Duodenal mucosa (tissue), 2 donors: ENCODE measurements at regions not wholly inside any gene's neighbourhood (a gene's known extent, or its start where the extent isn't known, plus 50 kb on each side); places are given as distances from the start of the nearest gene placed in this dataset.

ENCODE experiments used
- H3K27ac ChIP-seq: one replicate; pipeline ENCODE4 v1.7.0; 2013; ENCODE audit warnings: low read depth, low read length
- H3K27me3 ChIP-seq, 2 donors: one replicate each; pipeline ENCODE4 v1.7.0; 2013; ENCODE audit warnings: low read length in 2 of 2, control low read depth in 1 of 2; ENCODE audit not compliant: insufficient read depth in 2 of 2, control insufficient read depth in 1 of 2
- H3K36me3 ChIP-seq, 2 donors: one replicate each; pipeline ENCODE4 v1.7.0; 2013; ENCODE audit warnings: low read length in 2 of 2, control low read depth in 1 of 2; ENCODE audit not compliant: insufficient read depth in 2 of 2, control insufficient read depth in 1 of 2
- H3K4me1 ChIP-seq, 2 donors: one replicate each; pipeline ENCODE4 v1.7.0; 2013; ENCODE audit warnings: low read length in 2 of 2, control low read depth in 1 of 2; ENCODE audit not compliant: insufficient read depth in 2 of 2, control insufficient read depth in 1 of 2
- H3K4me3 ChIP-seq, 2 donors: one replicate each; pipeline ENCODE4 v1.7.0; 2013; ENCODE audit warnings: low read length in 2 of 2, low read depth in 1 of 2
- H3K9ac ChIP-seq, 2 donors: one replicate each; pipeline ENCODE4 v1.7.0; 2013; ENCODE audit warnings: low read length in 2 of 2, low read depth in 1 of 2
- H3K9me3 ChIP-seq, 2 donors: one replicate each; pipeline ENCODE4 v1.7.0; 2013; ENCODE audit warnings: low read length in 2 of 2, control low read depth in 1 of 2; ENCODE audit not compliant: control insufficient read depth in 1 of 2

DNA sequence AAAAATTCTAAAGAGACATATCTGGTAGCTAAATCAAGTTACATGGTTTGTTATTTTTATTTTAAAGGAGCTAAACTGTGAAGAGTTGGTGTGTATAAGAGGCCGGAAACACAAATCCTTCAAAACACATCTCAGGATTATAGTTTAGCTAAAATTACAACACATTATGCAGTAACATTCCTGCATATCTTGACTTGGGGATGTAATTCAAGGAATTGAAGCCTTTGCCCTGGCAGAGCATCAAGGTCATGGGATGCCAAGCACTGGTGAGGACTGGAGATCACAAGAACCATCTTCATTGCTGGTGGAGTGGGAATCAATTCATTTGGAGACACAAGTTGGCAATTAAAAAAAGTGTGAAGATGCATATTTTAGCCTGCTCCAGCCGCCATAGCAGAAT is 86.8 kb upstream of the LSM6 start:
- Histone ChIP-seq H3K9me3 (no peaks in the 10 kb centered on the region), H3K27ac (no peak overlapping the region), H3K27me3 (no peaks in the 10 kb centered on the region), H3K36me3 (no peaks in the 10 kb centered on the region), H3K4me3 (no peak overlapping the region), H3K9ac (no peak overlapping the region), H3K4me1 (no peaks in the 10 kb centered on the region)

DNA sequence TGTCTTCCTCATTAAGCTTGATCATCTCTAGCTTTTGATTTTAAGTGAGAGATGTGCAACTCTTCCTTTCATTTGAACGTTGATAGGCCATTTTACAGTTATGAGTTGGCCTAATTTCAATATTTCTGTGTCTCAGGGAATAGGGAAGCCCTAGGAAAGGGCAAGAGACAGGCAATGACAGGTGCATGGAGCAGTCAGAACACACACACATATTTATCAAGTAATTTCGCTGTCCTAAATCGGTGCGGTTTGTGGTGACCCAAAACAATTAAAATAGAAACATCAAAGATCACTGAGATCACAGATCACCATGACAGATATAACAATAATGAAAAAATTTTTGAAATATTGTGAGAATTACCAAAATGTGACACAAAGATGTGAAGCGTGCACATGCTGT is 87.7 kb upstream of the LSM6 start:
- Histone ChIP-seq H3K27me3 (no peaks in the 10 kb centered on the region), H3K4me1 (no peaks in the 10 kb centered on the region), H3K9ac (no peak overlapping the region), H3K9me3 (no peaks in the 10 kb centered on the region), H3K4me3 (no peak overlapping the region), H3K27ac (no peak overlapping the region), H3K36me3 (no peaks in the 10 kb centered on the region)

DNA sequence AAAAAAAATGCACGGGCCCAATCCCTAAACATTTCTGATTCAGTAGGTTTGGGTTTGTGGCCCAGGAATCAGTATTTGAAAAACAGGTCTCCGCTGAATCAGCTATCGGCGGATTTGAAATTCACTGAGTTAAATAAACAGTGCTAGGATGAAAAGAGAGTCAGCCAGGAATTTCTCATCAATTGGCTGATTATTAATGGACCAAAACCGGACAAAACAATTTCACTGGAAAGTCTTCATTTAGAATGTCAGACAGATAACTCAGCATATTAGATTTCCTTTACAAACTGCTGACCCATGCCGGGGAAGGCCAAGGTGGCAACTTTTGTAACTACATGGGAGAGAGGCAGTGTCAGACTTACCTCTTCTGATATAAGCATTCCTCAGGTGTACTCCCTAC is 99.4 kb upstream of the LSM6 start:
- H3K27ac ChIP-seq: no peak overlapping the region
- no peaks in the 10 kb centered on the region for H3K9me3 ChIP-seq
- no peak overlapping the region for H3K4me3 ChIP-seq
- no peaks in the 10 kb centered on the region for H3K36me3 ChIP-seq
- no peaks in the 10 kb centered on the region for H3K4me1 ChIP-seq
- peaks cover 0 to 5% of the 10 kb centered on the region in 2 donors for H3K27me3 ChIP-seq
- no peak overlapping the region for H3K9ac ChIP-seq

DNA sequence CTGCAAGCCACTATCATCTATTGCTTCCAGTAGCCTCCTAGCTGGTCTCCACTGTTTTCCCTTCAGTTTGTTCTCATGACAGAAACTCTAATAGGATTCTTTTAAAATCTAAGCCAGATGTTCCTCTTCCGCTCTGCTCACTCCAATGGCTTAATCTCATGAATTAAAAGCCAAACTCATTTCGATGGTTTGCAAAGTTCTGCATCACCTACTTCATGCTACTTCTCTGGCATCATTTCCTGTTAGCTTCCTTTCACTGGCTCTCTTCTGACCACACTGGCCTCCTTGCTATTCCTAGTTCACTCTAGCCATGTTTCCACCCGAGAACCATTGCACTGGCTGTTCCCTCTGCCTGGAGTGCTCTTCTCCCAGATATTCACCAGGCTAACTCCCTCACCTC is 102.0 kb upstream of the LSM6 start:
- Histone ChIP-seq H3K27ac (no peak overlapping the region), H3K9ac (no peak overlapping the region), H3K9me3 (no peaks in the 10 kb centered on the region), H3K4me1 (no peaks in the 10 kb centered on the region), H3K36me3 (no peaks in the 10 kb centered on the region), H3K4me3 (no peak overlapping the region), H3K27me3 (peaks cover 0 to 5% of the 10 kb centered on the region in 2 donors)

DNA sequence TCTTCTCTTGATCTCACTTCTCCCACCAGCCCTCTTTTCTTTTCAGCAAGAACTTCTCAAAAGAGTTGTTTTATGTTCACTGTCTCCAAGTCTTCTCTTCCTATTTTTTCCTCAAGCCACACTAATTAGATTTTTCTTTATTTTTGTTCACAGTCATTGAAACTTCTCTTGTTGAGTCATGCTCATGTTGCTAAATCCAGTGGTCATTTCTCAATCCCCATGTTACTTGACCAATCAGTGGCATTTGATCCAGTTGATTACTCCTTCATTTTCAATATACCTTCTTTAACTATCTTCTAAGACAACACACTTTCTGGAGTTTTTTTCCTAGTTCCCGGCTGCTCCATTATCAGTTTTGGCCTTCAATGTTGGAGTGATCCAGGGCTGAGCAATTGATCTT is 103.1 kb upstream of the LSM6 start:
- no peak overlapping the region for H3K4me3 ChIP-seq
- H3K9me3 ChIP-seq: no peaks in the 10 kb centered on the region
- H3K9ac ChIP-seq: no peak overlapping the region
- peaks cover 0 to 5% of the 10 kb centered on the region in 2 donors for H3K27me3 ChIP-seq
- no peaks in the 10 kb centered on the region for H3K4me1 ChIP-seq
- no peak overlapping the region for H3K27ac ChIP-seq
- no peaks in the 10 kb centered on the region for H3K36me3 ChIP-seq

DNA sequence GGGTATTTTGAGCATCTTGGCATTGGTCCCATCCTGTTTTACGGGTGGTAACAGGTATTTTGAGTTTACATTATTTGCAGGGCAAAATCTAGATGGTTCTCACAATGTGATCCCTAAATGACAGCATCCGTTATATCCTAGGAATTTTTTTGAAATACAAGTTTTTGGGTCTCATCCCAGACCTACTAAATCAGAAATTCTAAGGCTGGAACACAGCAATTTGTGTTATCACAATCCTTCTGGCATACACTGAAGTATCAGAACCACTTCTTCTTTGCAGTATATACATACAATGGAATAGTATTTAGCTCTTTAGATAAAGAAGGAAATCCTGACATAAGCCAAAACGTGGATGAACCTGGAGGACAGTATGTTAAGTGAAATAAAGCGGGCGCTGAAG is 104.1 kb upstream of the LSM6 start:
- H3K4me1 ChIP-seq: no peaks in the 10 kb centered on the region
- no peaks in the 10 kb centered on the region for H3K9me3 ChIP-seq
- H3K27ac ChIP-seq: no peak overlapping the region
- no peak overlapping the region for H3K9ac ChIP-seq
- no peaks in the 10 kb centered on the region for H3K36me3 ChIP-seq
- no peak overlapping the region for H3K4me3 ChIP-seq
- peaks cover 0 to 5% of the 10 kb centered on the region in 2 donors for H3K27me3 ChIP-seq

DNA sequence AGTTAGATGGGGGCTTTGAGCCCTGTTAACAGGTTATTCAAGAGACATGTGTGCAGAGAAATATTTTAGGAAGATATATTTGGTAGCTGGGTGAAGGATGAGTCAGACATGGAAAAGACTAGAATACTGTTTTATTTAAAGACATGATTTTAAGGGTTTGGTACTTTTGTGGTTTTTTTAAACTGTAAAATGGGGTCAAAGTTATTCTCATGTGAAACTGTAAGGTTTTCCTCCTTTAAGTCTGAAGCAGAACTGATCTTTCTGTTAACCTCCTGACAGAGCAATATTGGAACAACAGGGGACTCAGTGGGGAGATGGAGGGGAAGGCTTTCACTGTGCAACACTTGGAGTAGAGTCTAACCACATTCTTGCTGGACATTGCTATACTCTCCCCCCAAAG is 112.4 kb upstream of the LSM6 start:
- H3K36me3 ChIP-seq: no peaks in the 10 kb centered on the region
- no peaks in the 10 kb centered on the region for H3K9me3 ChIP-seq
- H3K4me1 ChIP-seq: no peaks in the 10 kb centered on the region
- no peaks in the 10 kb centered on the region for H3K27me3 ChIP-seq
- no peak overlapping the region for H3K9ac ChIP-seq
- no peak overlapping the region for H3K27ac ChIP-seq
- no peak overlapping the region for H3K4me3 ChIP-seq

DNA sequence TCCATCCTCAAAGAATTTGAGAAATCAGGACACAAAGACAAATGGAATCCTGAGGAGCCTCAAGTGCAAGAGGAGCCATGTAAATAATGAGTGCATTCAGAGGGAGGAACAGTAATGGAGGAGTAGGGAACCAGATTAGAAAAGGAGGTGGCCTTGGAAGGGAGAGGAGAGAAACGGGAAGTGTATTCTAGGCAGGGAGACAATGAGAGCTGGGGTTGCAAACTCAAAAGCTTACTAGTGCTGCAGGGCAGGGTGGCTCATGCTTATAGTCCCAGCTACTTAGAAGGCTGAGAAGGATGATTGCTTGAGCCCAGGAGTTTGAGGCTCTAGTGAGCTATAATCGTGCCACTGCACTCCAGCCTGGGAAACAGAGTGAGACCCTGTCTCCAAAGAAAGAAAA is 113.2 kb upstream of the LSM6 start:
- no peak overlapping the region for H3K27ac ChIP-seq
- H3K36me3 ChIP-seq: no peaks in the 10 kb centered on the region
- H3K9me3 ChIP-seq: no peaks in the 10 kb centered on the region
- no peaks in the 10 kb centered on the region for H3K27me3 ChIP-seq
- H3K4me3 ChIP-seq: no peak overlapping the region
- H3K9ac ChIP-seq: no peak overlapping the region
- H3K4me1 ChIP-seq: no peaks in the 10 kb centered on the region

DNA sequence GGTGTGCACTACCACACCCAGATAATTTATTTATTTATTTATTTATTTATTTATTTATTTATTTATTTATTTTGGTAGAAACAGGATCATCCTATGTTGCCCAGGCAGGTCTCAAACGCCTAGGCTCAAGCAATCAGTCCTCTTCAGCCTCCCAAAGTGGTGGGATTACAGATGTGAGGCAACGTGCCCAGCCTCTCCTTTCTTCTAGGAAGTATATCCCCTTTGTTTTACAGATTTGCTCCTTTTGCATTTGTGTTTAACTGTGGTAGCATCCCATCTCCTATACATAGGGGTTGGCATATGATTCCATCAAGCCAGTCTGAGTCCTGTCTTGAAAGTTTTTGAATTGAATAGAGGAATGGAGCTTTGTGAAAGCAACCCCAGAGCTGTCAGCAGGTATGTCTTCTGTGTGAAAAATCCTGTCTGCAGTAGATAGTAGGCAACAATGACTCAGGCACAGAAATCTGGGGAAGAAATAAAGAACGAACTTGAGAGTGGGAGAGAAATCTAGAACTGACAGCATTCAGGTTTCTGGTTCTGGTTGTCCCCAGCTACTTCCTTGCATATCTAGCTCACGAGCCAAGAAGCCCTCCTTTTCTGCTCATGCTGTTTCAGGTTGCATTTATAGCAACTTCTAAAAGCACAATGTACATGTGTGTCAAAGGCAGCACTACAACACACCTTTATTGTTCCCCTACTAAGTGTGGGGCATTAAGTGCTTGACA is 113.7 kb upstream of the LSM6 start:
- Histone ChIP-seq H3K27ac (no peak overlapping the region), H3K9me3 (no peaks in the 10 kb centered on the region), H3K27me3 (no peaks in the 10 kb centered on the region), H3K36me3 (no peaks in the 10 kb centered on the region), H3K4me1 (no peaks in the 10 kb centered on the region), H3K9ac (no peak overlapping the region), H3K4me3 (no peak overlapping the region)

DNA sequence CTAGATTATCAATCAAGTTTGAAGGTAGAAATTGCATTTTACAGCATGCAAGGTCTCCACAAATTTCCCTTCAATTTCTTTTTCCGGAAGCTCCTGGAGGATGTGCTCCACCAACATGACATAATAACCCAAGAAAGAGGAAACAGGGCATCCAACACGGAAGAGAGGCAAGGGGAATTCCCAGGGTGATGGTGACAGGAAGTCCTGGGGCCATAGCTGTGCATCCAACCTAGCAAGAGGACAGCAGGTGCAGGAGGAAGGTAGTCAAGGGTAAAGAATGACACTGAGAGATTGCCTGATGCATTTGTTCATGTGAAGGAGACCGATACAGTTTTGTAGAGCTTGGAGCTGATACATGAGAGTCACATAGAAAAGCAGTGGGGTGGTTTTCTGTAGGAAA is 115.7 kb upstream of the LSM6 start:
- no peak overlapping the region for H3K4me3 ChIP-seq
- H3K9me3 ChIP-seq: no peaks in the 10 kb centered on the region
- H3K36me3 ChIP-seq: no peaks in the 10 kb centered on the region
- H3K27ac ChIP-seq: no peak overlapping the region
- H3K9ac ChIP-seq: no peak overlapping the region
- H3K27me3 ChIP-seq: no peaks in the 10 kb centered on the region
- H3K4me1 ChIP-seq: no peaks in the 10 kb centered on the region

DNA sequence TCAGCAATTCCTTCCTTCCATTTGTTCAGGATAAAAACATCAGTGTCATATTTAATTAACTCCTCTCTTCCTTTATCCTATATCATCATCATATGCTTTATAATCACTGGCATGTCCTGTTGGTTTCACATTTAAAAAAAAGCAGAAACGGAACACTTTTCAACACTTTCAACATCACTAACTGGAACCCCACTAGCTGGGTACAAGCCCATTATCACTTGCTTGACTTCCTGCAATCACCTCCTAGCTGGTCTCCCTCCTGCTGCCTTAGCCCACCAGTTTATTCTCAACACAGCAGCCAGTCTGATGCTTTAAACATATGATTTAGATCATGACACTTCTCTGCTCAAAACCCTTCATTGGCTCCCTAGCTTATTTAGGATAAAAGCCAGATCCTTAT is 116.4 kb upstream of the LSM6 start:
- Histone ChIP-seq H3K4me3 (no peak overlapping the region), H3K9me3 (no peaks in the 10 kb centered on the region), H3K27ac (no peak overlapping the region), H3K36me3 (no peaks in the 10 kb centered on the region), H3K27me3 (no peaks in the 10 kb centered on the region), H3K4me1 (no peaks in the 10 kb centered on the region), H3K9ac (no peak overlapping the region)
